ENCODE measurements at regions not wholly inside any gene's neighbourhood (a gene's known extent, or its start where the extent isn't known, plus 50 kb on each side); places are given as distances from the start of the nearest gene placed in this dataset.

DNA sequence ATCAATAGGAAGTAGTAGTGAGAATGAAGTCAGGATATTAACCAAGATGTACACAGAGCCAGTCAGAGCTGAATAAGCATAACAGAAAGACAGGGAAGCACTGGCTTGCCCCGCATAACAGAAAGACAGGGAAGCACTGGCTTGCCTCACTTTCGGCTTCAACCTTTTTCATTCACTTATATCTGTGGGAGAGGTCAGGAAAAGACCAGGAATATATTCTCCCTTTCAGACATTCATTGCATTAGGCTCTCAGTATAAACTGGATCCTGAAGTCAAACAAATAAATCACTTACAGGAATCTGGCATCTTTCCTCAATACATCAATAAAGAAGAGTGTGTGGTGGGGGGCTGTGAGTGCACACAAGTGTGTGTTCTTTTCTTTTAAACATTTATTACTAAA, 437.6 kb downstream of the C6orf118 start:
- no peak for TF ChIP-seq EZH2phosphoT487 (IDR thresholded peaks at IDR 0.05; ENCODE audit: insufficient read depth, low read depth)
- Histone ChIP-seq H3K79me2 (ENCODE audit: insufficient read depth) (no peaks in the 10 kb centered on the region), H3K4me3 (no peak overlapping the region), H3K27me3 (replicated peaks; ENCODE audit: insufficient read depth) (no peaks in the 10 kb centered on the region), H3K36me3 (ENCODE audit: low read depth) (no peaks in the 10 kb centered on the region), H3K27ac (no peak overlapping the region), H3K9me3 (ENCODE audit: low read depth) (no peaks in the 10 kb centered on the region), H3F3A (ENCODE audit: insufficient read depth) (no peaks in the 10 kb centered on the region), H2AFZ (no peak overlapping the region), H3K4me1 (ENCODE audit: insufficient read depth) (no peaks in the 10 kb centered on the region), H3K9me2 (ENCODE audit: insufficient read depth) (no peaks in the 10 kb centered on the region), H3K9ac (no peak overlapping the region), H3K4me2 (ENCODE audit: unreplicated experiment) (no peak overlapping the region), H4K20me1 (ENCODE audit: insufficient read depth) (no peaks in the 10 kb centered on the region)
- WGBS, 2 experiments (ENCODE audit: low coverage in 1 of 2, low lambda C conversion rate in 2 of 2, missing lambda C conversion rate in 2 of 2), result 14 to 18% methylated on average over 2 of the region's 2 CpGs
- no peak for DNase-seq
- in situ Hi-C loops (cut with MboI), result no loop called here

DNA sequence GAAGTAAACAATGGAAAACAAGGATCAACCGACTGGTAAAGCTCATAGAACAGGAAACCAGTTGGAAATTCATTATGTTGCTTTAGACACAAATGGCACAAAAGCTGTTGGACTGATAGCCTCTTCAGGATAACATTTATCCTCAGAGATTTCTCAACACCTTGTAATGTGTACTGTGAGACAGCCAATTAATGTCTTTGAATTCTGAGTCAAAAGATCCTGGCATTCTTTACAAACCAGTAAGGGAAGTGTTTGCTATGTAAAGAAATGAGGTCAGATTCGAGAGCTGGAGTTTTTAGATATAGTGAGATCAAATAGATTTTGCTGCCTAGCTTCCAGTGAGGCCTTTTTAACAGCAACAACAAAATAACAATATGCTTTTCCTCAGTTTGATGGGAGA, 439.2 kb downstream of the C6orf118 start:
- no peak for DNase-seq
- WGBS, 2 experiments (ENCODE audit: low coverage in 1 of 2, low lambda C conversion rate in 2 of 2, missing lambda C conversion rate in 2 of 2), result 0 to 2% methylated on average over 2 of the region's 2 CpGs

DNA sequence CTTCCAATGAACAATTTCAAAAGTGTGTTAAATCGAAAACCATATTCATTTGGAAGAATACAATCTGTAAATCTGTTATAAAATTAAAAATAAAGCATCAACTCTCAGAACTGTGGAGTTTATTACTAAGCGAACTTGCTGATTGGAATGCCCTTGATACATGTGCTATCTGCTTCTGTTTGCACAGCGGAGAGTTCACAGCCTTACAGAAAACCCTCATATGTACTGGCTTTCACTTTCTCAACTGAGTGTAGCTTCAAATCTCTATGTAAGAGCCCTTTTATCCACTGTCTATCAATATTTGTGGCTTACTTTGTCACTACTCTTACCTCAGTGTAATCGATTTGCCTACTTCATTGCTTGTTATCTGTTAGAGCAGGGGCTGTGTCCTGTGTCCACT, 447.4 kb downstream of the C6orf118 start:
- H2AFZ ChIP-seq, result no peak overlapping the region
- no peaks in the 10 kb centered on the region for H3K79me2 ChIP-seq (ENCODE audit: insufficient read depth)
- no peaks in the 10 kb centered on the region for H3K9me3 ChIP-seq (ENCODE audit: low read depth)
- no peak overlapping the region for H3K27ac ChIP-seq
- H3K4me1 ChIP-seq (ENCODE audit: insufficient read depth), result no peaks in the 10 kb centered on the region
- no peaks in the 10 kb centered on the region for H3K9me2 ChIP-seq (ENCODE audit: insufficient read depth)
- H3K27me3 ChIP-seq (replicated peaks; ENCODE audit: insufficient read depth), result no peaks in the 10 kb centered on the region
- 42 to 45% methylated on average over 4 of the region's 4 CpGs for WGBS, 2 experiments (ENCODE audit: low coverage in 1 of 2, low lambda C conversion rate in 2 of 2, missing lambda C conversion rate in 2 of 2)
- H3K4me2 ChIP-seq (ENCODE audit: unreplicated experiment), result no peak overlapping the region
- no peak overlapping the region for H3K4me3 ChIP-seq
- no peak overlapping the region for H3K9ac ChIP-seq
- H4K20me1 ChIP-seq (ENCODE audit: insufficient read depth), result no peaks in the 10 kb centered on the region
- no peak for DNase-seq
- TF ChIP-seq EZH2phosphoT487 (IDR thresholded peaks at IDR 0.05; ENCODE audit: insufficient read depth, low read depth) (no peak), EZH2 (IDR thresholded peaks at IDR 0.05; ENCODE audit: insufficient read depth, poor library complexity, severe bottlenecking) (no peak)
- in situ Hi-C loops (cut with MboI), result no loop called here
- H3F3A ChIP-seq (ENCODE audit: insufficient read depth), result no peaks in the 10 kb centered on the region
- H3K36me3 ChIP-seq (ENCODE audit: low read depth), result no peaks in the 10 kb centered on the region

More for the DNA sequence above, 439.2 kb downstream of the C6orf118 start:
- TF ChIP-seq EZH2phosphoT487 (IDR thresholded peaks at IDR 0.05; ENCODE audit: insufficient read depth, low read depth) (no peak), EZH2 (IDR thresholded peaks at IDR 0.05; ENCODE audit: insufficient read depth, poor library complexity, severe bottlenecking) (no peak)
- Histone ChIP-seq H3K79me2 (ENCODE audit: insufficient read depth) (no peaks in the 10 kb centered on the region), H3K4me1 (ENCODE audit: insufficient read depth) (no peaks in the 10 kb centered on the region), H3K4me3 (no peak overlapping the region), H3K27ac (no peak overlapping the region), H3K9me2 (ENCODE audit: insufficient read depth) (no peaks in the 10 kb centered on the region), H3K4me2 (ENCODE audit: unreplicated experiment) (no peak overlapping the region), H4K20me1 (ENCODE audit: insufficient read depth) (no peaks in the 10 kb centered on the region), H2AFZ (no peak overlapping the region), H3F3A (ENCODE audit: insufficient read depth) (no peaks in the 10 kb centered on the region), H3K9me3 (ENCODE audit: low read depth) (no peaks in the 10 kb centered on the region), H3K27me3 (replicated peaks; ENCODE audit: insufficient read depth) (no peaks in the 10 kb centered on the region), H3K9ac (no peak overlapping the region), H3K36me3 (ENCODE audit: low read depth) (no peaks in the 10 kb centered on the region)
- in situ Hi-C loops (cut with MboI), result no loop called here

GRCh38 chr6:164859816-164860215, 449.6 kb downstream of the C6orf118 start:
- Histone ChIP-seq H2AFZ (no peak overlapping the region), H3K9me3 (ENCODE audit: low read depth) (no peaks in the 10 kb centered on the region), H3K9ac (no peak overlapping the region), H3F3A (ENCODE audit: insufficient read depth) (no peaks in the 10 kb centered on the region), H3K4me3 (no peak overlapping the region), H3K4me1 (ENCODE audit: insufficient read depth) (no peaks in the 10 kb centered on the region), H3K36me3 (ENCODE audit: low read depth) (no peaks in the 10 kb centered on the region), H3K79me2 (ENCODE audit: insufficient read depth) (no peaks in the 10 kb centered on the region), H3K9me2 (ENCODE audit: insufficient read depth) (no peaks in the 10 kb centered on the region), H3K27me3 (replicated peaks; ENCODE audit: insufficient read depth) (no peaks in the 10 kb centered on the region), H3K27ac (no peak overlapping the region), H3K4me2 (ENCODE audit: unreplicated experiment) (no peak overlapping the region), H4K20me1 (ENCODE audit: insufficient read depth) (no peaks in the 10 kb centered on the region)
- in situ Hi-C loops (cut with MboI), result no loop called here
- WGBS, 2 experiments (ENCODE audit: low coverage in 1 of 2, low lambda C conversion rate in 2 of 2, missing lambda C conversion rate in 2 of 2), result 39% methylated on average over 6 of the region's 6 CpGs
- no peak for DNase-seq
- TF ChIP-seq EZH2 (IDR thresholded peaks at IDR 0.05; ENCODE audit: insufficient read depth, poor library complexity, severe bottlenecking), result no peak
- TF ChIP-seq EZH2phosphoT487 (IDR thresholded peaks at IDR 0.05; ENCODE audit: insufficient read depth, low read depth), result no peak

- H4K20me1 ChIP-seq (ENCODE audit: insufficient read depth), result no peaks in the 10 kb centered on the region
- H3K9ac ChIP-seq, result no peak overlapping the region
- no peak overlapping the region for H3K27ac ChIP-seq
- H3K4me3 ChIP-seq, result no peak overlapping the region
- H3K9me2 ChIP-seq (ENCODE audit: insufficient read depth), result no peaks in the 10 kb centered on the region
- no peaks in the 10 kb centered on the region for H3K9me3 ChIP-seq (ENCODE audit: low read depth)
- WGBS, 2 experiments (ENCODE audit: low coverage in 1 of 2, low lambda C conversion rate in 2 of 2, missing lambda C conversion rate in 2 of 2), result 49 to 50% methylated on average over 8 of the region's 8 CpGs
- TF ChIP-seq EZH2 (IDR thresholded peaks at IDR 0.05; ENCODE audit: insufficient read depth, poor library complexity, severe bottlenecking) (no peak), EZH2phosphoT487 (IDR thresholded peaks at IDR 0.05; ENCODE audit: insufficient read depth, low read depth) (no peak)
- DNase-seq, result no peak
- H3K27me3 ChIP-seq (replicated peaks; ENCODE audit: insufficient read depth), result no peaks in the 10 kb centered on the region
- H3K79me2 ChIP-seq (ENCODE audit: insufficient read depth), result no peaks in the 10 kb centered on the region
- in situ Hi-C loops (cut with MboI), result no loop called here
- H3K36me3 ChIP-seq (ENCODE audit: low read depth), result no peaks in the 10 kb centered on the region
- no peak overlapping the region for H3K4me2 ChIP-seq (ENCODE audit: unreplicated experiment)
- H3F3A ChIP-seq (ENCODE audit: insufficient read depth), result no peaks in the 10 kb centered on the region
- H3K4me1 ChIP-seq (ENCODE audit: insufficient read depth), result no peaks in the 10 kb centered on the region
- no peak overlapping the region for H2AFZ ChIP-seq
Observed at GRCh38 chr6:164856138-164856537, 453.3 kb downstream of the C6orf118 start.
